T-helper 22 cell (primary cell): ENCODE measurements at regions not wholly inside any gene's neighbourhood (a gene's known extent, or its start where the extent isn't known, plus 50 kb on each side); places are given as distances from the start of the nearest gene placed in this dataset.

ENCODE experiments used
- DNase-seq: peaks from one replicate; pipeline ENCODE4 v3.0.0-alpha.2; 2020; ENCODE audit warnings: low read depth

- DNase-seq, result no peak
Measured at GRCh38 chr2:30341500-30342267, 105.4 kb upstream of the LCLAT1 start.

- DNase-seq, result no peak
Measured at GRCh38 chr2:30346471-30347169, 100.4 kb upstream of the LCLAT1 start.

GRCh38 chr2:30348825-30349224, 98.2 kb upstream of the LCLAT1 start:
- no peak for DNase-seq

GRCh38 chr2:30349691-30350090, 97.4 kb upstream of the LCLAT1 start:
- DNase-seq, result no peak

GRCh38 chr2:30351116-30351515, 95.9 kb upstream of the LCLAT1 start:
- no peak for DNase-seq

- no peak for DNase-seq
Measured at GRCh38 chr2:30351949-30352348, 95.1 kb upstream of the LCLAT1 start.

- DNase-seq, result no peak
Measured at GRCh38 chr2:30354150-30354549, 92.9 kb upstream of the LCLAT1 start.

GRCh38 chr2:30354621-30355020, 92.4 kb upstream of the LCLAT1 start:
- DNase-seq, result no peak

- no peak for DNase-seq
Measured at GRCh38 chr2:30355306-30355705, 91.7 kb upstream of the LCLAT1 start.

GRCh38 chr2:30356071-30356470, 91.0 kb upstream of the LCLAT1 start:
- no peak for DNase-seq

- DNase-seq, result no peak
Measured at GRCh38 chr2:30356776-30357175, 90.3 kb upstream of the LCLAT1 start.

- DNase-seq, result no peak
Measured at GRCh38 chr2:30358351-30358750, 88.7 kb upstream of the LCLAT1 start.

GRCh38 chr2:30358842-30359241, 88.2 kb upstream of the LCLAT1 start:
- no peak for DNase-seq

GRCh38 chr2:30359644-30360167, 87.3 kb upstream of the LCLAT1 start:
- no peak for DNase-seq

GRCh38 chr2:30361751-30362394, 85.2 kb upstream of the LCLAT1 start:
- DNase-seq, result no peak

GRCh38 chr2:30362468-30363081, 84.5 kb upstream of the LCLAT1 start:
- DNase-seq, result no peak

- DNase-seq, result no peak
Measured at GRCh38 chr2:30363406-30363805, 83.6 kb upstream of the LCLAT1 start.

- no peak for DNase-seq
Measured at GRCh38 chr2:30365201-30365600, 81.8 kb upstream of the LCLAT1 start.

GRCh38 chr2:30366199-30366691, 80.8 kb upstream of the LCLAT1 start:
- DNase-seq, result no peak

- no peak for DNase-seq
Measured at GRCh38 chr2:30367232-30368070, 79.6 kb upstream of the LCLAT1 start.

- no peak for DNase-seq
Measured at GRCh38 chr2:30368258-30368657, 78.8 kb upstream of the LCLAT1 start.
